SHP77 treated with DMSO at 0.1 percent for 48 hours (cell line): ENCODE measurements at regions not wholly inside any gene's neighbourhood (a gene's known extent, or its start where the extent isn't known, plus 50 kb on each side); places are given as distances from the start of the nearest gene placed in this dataset.
A peak's percentile ranks its signal among the peaks of the same experiment; 100 is the strongest.

Experiments used
- DNase-seq: peaks from one replicate; lab custom pipeline; 2025; lab: John Stamatoyannopoulos, UW

DNA sequence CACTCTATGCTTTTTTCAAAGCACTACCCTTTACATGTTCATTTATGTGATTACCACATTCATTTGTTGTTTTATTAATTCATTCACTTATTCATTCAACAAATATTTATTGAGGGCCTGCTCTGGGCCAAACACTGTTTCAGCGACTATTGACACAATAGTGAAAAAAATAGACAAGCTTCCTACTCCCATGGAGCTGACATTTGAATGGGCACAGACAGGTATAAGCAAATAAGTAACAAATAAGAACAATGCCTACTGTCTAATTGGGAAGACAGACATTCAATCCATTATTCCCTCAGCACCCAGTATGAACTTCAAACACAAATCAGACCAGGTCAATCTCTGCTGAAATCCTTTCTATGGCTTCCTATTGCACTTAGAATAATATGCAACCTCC lies 156.9 kb upstream of the NR3C1 start:
- no peak for DNase-seq

GRCh38 chr5:143559586-143560109 lies 156.2 kb upstream of the NR3C1 start:
- no peak for DNase-seq

DNA sequence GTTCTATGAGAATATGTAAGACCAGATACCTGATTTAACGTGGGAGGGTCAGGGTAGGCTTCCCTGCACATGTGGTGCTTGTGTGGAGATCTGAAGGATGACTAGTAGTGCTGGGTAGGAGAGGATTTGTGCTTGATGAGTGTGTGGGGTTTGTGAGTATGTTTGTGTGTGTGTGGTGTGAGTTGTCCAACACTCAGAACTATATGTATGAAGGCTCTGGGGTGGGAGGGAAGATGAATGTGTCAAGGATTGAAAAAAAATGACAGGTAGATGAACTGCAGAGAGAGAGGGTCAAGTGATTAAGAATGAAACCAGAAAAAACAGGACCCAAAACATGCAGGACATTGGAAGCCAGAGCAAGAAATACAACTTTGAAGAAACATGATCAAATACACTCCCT lies 154.6 kb upstream of the NR3C1 start:
- no peak for DNase-seq

GRCh38 chr5:143557061-143557818 lies 153.8 kb upstream of the NR3C1 start:
- peak; percentile 50 for DNase-seq

DNA sequence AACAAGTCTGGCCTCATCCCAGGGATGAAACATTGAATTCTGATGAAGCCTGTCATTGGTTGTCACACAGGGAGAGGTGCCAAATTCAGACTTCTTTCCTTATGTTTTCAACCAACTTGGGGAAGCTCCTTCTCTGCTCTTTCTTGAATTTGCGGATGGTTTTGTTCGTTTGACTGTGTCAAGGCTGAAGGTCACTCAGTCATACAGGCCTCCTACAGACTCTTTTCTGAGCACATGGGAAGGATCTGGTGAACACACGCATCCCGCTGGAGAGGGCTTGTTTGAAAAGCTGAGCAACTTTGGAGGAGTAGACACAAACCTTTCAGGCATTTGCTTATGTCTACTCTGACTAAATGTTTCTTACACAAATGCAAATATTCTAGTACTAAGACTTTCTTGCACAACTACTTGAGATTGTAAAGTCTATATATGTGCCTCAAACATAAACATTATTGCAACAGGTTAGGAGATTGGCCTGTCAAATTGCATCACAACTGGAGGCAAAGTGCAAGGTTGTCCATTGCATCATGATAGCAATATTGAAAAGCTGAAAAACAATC lies 151.5 kb upstream of the NR3C1 start:
- no peak for DNase-seq

DNA sequence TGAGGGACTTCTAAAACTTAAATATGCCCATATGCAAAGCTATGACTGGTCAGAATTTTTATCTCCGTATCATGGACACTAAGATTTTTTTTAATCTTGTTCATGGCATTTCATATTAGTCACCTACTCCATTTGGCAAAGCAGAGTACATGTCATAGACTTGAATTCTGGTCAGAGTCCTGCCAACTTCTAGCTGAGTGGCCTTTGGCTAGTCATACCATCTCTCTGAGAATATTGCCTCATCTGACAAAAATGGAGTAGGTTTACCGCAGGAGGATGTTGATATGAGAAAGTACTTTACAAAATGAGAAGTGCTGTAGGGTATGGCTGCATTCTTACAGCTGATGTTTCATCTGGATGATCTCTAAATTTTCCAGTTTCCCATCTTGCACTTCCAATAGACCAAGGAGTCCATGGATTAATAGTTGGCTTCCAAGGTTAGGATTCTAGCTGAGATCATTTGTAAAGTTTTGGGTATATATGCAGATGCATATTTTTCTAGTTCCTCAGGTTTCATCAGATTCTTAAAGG lies 150.8 kb upstream of the NR3C1 start:
- no peak for DNase-seq

GRCh38 chr5:143552680-143553079 lies 149.2 kb upstream of the NR3C1 start:
- no peak for DNase-seq

DNA sequence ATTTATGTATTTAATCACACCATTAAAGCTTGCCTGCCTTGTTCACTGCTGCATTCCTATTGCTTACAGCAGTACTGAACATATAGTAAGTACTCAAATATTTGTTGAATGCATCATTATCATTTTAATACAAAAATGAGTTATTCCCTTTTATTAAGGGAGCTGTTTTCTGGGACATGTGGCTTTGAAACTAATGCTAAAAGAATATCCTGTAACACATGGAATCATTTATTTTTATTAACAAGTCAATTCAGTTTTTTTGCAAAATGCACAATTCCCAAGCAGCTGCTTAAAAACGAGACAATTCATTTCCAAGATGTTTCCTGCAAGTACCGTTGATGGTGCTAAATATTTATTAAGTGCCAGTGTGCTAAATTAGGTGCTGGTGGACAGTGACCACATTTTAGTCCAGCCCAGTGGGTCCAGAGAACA lies 148.3 kb upstream of the NR3C1 start:
- no peak for DNase-seq

DNA sequence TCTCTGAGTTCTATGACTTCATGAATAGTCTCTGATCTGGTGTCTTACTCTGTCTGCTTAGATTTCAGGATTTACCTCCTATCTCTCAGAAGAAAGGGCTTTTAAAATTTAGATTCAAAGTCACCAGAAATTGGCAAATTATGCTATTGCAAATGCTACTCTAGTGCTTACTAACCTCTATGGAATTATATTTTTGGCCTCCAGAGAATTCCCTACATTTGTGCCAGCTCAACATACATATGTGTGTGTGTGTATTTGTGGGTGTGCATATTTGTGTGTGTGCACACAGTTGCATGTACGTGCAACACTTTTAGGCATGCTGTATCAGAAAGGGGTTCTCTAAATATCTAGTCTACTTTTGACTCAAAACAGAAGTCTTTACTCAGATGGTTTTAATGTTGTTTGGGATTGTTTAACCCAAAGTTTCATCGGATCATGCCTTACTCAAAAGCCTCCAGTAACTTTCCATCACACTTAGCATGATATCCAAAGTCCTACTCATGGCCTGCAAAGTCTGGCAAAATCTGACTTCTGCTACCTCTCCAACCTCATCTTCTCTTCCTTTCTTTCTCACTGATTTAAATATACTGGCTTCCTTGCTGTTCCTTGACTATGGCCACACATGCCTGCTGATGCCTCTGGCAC lies 147.6 kb upstream of the NR3C1 start:
- no peak for DNase-seq

DNA sequence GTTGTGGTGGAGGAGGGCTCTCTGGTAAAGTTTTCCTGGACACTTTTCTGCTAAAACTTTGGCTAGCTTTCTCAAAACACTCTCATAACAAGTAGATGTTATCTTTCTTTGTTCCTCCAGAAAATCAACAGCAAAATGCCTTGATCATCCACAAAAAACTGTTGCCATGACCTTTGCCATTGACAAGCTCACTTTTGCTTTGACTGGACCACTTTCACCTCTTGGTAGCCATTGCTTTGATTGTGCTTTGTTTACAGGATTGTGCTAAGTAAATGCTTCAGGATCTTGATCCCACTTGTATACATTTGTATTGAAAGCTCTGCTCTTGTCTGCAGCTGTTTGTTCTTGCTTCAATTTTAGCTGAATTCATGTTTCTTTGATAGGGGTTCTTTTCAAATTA lies 143.9 kb upstream of the NR3C1 start:
- no peak for DNase-seq

DNA sequence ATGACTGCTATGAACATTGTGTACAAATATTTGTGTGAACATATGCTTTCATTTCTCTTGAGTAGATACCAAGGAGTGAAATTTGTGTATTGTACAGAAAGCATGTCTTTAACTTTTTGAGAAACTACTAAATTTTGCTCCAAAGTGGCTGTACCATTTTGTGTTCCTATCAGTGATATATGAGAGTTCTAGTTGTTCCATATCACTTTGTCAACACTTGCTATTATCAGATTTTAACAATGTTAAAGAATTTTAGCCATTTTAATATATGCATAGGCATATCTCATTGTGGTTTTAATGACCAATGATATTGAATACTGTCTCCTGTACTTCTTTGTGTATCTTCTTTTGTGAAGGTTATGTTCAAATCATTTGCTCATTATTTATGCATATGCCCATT lies 142.9 kb upstream of the NR3C1 start:
- DNase-seq = no peak

DNA sequence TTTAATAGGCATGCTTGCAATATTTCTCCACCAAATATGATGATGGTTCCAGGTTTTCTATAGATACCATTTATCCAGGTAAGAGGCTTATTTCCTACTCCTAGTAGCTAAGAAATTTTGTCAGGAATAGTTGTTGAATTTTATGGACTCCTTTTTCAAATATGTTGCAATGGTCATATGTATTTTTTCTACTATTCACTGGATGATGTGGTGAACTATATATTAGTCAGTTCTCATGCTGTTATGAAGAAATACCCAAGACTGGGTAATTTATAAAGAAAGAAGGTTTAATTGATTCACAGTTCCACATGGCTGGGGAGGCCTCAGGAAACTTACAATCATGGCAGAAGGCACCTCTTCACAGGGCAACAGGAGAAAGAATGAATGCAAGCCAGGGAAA lies 141.1 kb upstream of the NR3C1 start:
- no peak for DNase-seq

DNA sequence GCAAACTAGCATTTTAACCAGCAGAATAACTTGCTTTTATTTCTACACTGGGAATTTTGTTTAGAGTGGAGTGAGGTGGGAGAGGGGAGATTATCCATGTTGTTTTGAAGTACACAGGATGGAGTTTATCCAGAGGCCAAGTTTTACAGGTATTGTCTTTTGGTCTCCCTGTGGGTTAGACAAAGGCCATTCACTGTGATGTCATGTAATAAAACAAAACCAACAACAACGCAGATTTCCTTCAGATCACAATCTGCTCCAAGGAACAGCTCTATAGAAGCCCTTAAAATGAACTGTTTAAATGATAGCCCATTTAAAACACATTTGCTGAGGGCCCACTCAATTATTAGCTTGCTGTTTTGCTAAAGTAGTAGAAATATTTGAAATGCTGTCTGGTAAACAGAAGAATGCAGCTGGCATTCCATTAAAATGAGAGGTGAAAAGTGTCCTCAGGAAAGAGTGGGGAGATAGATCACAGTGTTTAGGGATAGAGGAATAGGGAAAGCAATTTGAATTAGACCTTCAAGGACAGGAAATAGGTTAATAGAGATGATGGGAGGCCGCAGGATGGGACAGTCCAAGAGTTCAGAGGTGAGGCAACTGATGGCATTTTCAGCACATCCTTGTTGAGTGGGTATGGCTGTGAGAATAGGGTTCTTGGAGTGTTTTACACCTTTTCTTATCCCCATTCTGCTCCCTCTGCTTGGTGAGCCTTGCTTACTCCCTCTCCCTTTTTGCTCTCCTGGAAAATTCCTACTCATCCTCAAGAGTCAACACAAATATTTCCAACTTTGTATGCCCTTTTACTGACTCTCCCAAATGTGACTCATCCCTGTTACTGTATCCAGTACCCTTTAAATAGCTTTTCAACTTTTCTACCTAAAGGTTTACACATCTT lies 140.1 kb upstream of the NR3C1 start:
- DNase-seq = no peak

DNA sequence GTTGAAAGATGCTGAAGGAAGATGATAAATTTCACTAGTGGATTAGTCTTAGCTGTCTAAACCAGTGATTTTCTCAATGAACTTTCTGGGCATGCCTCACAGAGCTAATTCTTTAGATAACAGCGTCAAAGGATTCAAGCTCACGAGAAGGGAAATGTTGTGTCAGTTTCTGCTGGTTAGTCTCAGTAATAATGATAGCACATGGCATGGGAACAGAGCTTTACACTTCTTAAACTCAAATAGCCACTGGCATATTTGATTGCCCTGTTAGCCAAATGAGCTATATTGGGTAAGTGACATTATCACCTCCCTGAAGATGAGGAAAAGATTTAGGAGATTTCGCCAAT lies 139.3 kb upstream of the NR3C1 start:
- DNase-seq = no peak

- no peak for DNase-seq
Measured at GRCh38 chr5:143541943-143542797, 138.7 kb upstream of the NR3C1 start.

GRCh38 chr5:143539742-143540141 lies 136.3 kb upstream of the NR3C1 start:
- no peak for DNase-seq

DNA sequence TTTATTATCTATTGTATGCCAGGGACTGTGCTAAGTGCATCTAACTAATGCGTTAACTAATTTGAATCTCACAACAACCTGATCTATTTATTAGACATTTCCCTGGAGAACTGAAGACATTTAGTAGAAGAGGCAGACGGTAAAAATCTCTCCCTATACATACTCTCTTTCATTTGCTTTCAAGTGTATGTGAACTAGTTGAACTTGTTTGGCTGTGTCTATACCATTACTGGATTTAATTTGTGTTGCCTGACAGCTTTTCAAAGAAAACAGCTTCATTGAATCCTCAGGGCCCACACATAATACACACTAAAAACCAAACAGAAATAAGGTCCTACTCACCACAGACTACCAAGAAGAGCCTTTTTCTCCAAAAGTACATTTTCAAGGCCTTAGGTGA lies 133.6 kb upstream of the NR3C1 start:
- DNase-seq = no peak

GRCh38 chr5:143536364-143536763 lies 132.9 kb upstream of the NR3C1 start:
- no peak for DNase-seq

DNA sequence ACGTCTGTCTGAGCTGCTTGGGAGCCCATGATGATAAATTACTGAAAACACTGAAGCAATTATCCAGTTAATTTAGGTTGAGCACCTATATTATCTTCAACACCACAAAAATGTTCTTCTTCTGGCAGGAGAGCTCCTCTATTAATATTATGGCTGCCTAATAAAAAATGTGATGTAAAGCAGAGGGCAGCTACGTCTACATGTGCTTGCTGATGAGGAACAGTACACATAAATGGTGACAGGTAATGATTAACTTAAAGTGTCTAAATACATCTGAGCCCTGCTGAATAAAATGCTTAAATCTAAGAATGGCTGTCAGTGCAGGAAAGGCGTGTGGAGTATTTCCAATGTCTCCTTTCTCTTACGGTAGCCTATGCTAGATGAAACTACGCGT lies 131.3 kb upstream of the NR3C1 start:
- DNase-seq = no peak

- no peak for DNase-seq
Measured at GRCh38 chr5:143533978-143534760, 130.7 kb upstream of the NR3C1 start.
